Astrocyte (in vitro differentiated cells and primary cell): ENCODE measurements at regions not wholly inside any gene's neighbourhood (a gene's known extent, or its start where the extent isn't known, plus 50 kb on each side); places are given as distances from the start of the nearest gene placed in this dataset.

Experiments
- CTCF ChIP-seq: IDR thresholded peaks from 2 replicates; pipeline ENCODE4 v1.5.1; 2011; ENCODE audit warnings: low read depth, mild to moderate bottlenecking, inconsistent platforms, low read length, moderate library complexity; ENCODE audit not compliant: insufficient read depth
- EZH2 ChIP-seq: IDR thresholded peaks from 2 replicates; pipeline ENCODE4 v1.6.1; 2012; ENCODE audit warnings: mild to moderate bottlenecking, low read length, inconsistent platforms; ENCODE audit not compliant: insufficient read depth

GRCh38 chr5:121152411-121152810, 688.3 kb downstream of the PRR16 start:
- TF ChIP-seq CTCF (no peak), EZH2 (no peak)
